Neural progenitor cell (in vitro differentiated cells): ENCODE measurements at regions not wholly inside any gene's neighbourhood (a gene's known extent, or its start where the extent isn't known, plus 50 kb on each side); places are given as distances from the start of the nearest gene placed in this dataset.

Source experiments
- EZH2 ChIP-seq: fragments of 200-600 bp; sonication (generic); IDR thresholded peaks from 2 replicates; pipeline ENCODE4 v1.6.1; 2017; ENCODE audit warnings: antibody characterized with exemption, mild to moderate bottlenecking, moderate library complexity
- EZH2phosphoT487 ChIP-seq: fragments of 200-600 bp; sonication (generic); IDR thresholded peaks from 2 replicates; pipeline ENCODE4 v1.6.1; 2017; ENCODE audit warnings: antibody characterized with exemption
- TF ChIP-seq, protein P1 (sequence below): fragments of 200-600 bp; sonication (generic); IDR thresholded peaks from 2 replicates; pipeline ENCODE4 v1.5.1; 2017; ENCODE audit warnings: antibody characterized with exemption, mild to moderate bottlenecking

GRCh38 chr6:99080191-99080590 is 132.4 kb upstream of the FBXL4 start:
- TF ChIP-seq, protein P1, sequence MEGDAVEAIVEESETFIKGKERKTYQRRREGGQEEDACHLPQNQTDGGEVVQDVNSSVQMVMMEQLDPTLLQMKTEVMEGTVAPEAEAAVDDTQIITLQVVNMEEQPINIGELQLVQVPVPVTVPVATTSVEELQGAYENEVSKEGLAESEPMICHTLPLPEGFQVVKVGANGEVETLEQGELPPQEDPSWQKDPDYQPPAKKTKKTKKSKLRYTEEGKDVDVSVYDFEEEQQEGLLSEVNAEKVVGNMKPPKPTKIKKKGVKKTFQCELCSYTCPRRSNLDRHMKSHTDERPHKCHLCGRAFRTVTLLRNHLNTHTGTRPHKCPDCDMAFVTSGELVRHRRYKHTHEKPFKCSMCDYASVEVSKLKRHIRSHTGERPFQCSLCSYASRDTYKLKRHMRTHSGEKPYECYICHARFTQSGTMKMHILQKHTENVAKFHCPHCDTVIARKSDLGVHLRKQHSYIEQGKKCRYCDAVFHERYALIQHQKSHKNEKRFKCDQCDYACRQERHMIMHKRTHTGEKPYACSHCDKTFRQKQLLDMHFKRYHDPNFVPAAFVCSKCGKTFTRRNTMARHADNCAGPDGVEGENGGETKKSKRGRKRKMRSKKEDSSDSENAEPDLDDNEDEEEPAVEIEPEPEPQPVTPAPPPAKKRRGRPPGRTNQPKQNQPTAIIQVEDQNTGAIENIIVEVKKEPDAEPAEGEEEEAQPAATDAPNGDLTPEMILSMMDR, result no peak
- no peak for TF ChIP-seq EZH2
- no peak for TF ChIP-seq EZH2phosphoT487
